Endothelial cell (in vitro differentiated cells): ENCODE measurements at regions not wholly inside any gene's neighbourhood (a gene's known extent, or its start where the extent isn't known, plus 50 kb on each side); places are given as distances from the start of the nearest gene placed in this dataset.

Experiments
- DNase-seq: peaks from one replicate; pipeline ENCODE4 v3.0.0; 2021; ENCODE audit warnings: low spot score
- H3K27ac Mint-ChIP-seq: one replicate; pipeline ENCODE4 v1.8.0; 2021; ENCODE audit warnings: mixed read lengths, inconsistent platforms; ENCODE audit not compliant: unreplicated experiment
- H3K27me3 Mint-ChIP-seq: one replicate; pipeline ENCODE4 v1.8.0; 2021; ENCODE audit warnings: mild to moderate bottlenecking, moderate library complexity, mixed read lengths, inconsistent platforms; ENCODE audit not compliant: unreplicated experiment
- H3K36me3 Mint-ChIP-seq: one replicate; pipeline ENCODE4 v1.8.0; 2021; ENCODE audit warnings: mild to moderate bottlenecking, low read depth, mixed read lengths, inconsistent platforms; ENCODE audit not compliant: unreplicated experiment
- H3K4me1 Mint-ChIP-seq: one replicate; pipeline ENCODE4 v1.8.0; 2021; ENCODE audit warnings: mild to moderate bottlenecking, mixed read lengths, inconsistent platforms; ENCODE audit not compliant: unreplicated experiment
- H3K4me3 Mint-ChIP-seq: one replicate; pipeline ENCODE4 v1.8.0; 2021; ENCODE audit warnings: mild to moderate bottlenecking, mixed read lengths, inconsistent platforms; ENCODE audit not compliant: unreplicated experiment
- H3K9me3 Mint-ChIP-seq: one replicate; pipeline ENCODE4 v1.8.0; 2021; ENCODE audit warnings: mixed read lengths, inconsistent platforms; ENCODE audit not compliant: unreplicated experiment
- CTCF ChIP-seq: fragments of 200-600 bp; sonication (generic); IDR thresholded peaks from one replicate; pipeline ENCODE4 v1.5.0; 2021; ENCODE audit warnings: antibody characterized with exemption; ENCODE audit not compliant: unreplicated experiment

DNA sequence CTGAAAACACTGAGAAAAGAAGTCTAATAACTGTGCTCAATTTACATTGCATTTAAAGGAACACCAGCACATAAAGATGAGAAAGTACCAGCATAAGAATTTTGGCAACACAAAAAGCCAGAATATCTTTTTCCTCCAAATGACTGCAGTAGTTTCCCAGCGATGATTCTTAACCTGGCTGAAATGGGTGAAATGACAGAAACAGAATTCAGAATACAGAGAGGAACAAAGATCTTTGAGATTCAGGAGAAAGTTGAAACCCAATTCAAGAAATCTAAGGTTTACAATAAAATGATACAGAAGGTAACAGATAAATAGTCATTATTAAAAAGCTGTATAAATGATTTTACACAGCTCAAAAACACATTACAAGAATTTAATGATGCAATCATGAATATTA is 197.0 kb upstream of the EYS start:
- no peaks in the 10 kb centered on the region for H3K9me3 Mint-ChIP-seq
- H3K27me3 Mint-ChIP-seq = no peaks in the 10 kb centered on the region
- TF ChIP-seq CTCF = no peak
- no peaks in the 10 kb centered on the region for H3K4me1 Mint-ChIP-seq
- H3K27ac Mint-ChIP-seq = no peak overlapping the region
- no peak for DNase-seq
- no peak overlapping the region for H3K4me3 Mint-ChIP-seq
- H3K36me3 Mint-ChIP-seq = no peaks in the 10 kb centered on the region

DNA sequence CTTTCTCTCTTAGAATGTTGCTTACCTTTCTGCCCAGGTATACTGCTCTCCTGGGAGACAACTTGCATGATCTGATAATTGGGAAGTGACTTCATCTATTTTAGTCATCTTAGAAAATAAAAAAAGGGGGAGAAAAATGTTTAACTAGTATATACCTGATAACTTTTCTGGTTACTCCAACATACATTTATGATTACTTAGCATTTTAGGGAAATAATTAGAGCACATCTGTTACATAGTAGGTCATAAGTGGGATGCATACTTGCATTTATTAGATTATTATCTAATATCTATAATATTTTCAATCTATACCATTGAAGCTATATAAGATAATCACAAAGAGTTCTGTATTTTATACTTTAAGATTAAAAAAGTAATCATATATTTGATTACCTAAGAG is 193.9 kb upstream of the EYS start:
- no peak for TF ChIP-seq CTCF
- no peak for DNase-seq
- Mint-ChIP-seq H3K27me3 (no peaks in the 10 kb centered on the region), H3K4me1 (no peaks in the 10 kb centered on the region), H3K36me3 (no peaks in the 10 kb centered on the region), H3K4me3 (no peak overlapping the region), H3K27ac (no peak overlapping the region), H3K9me3 (peaks cover 3% of the 10 kb centered on the region)

DNA sequence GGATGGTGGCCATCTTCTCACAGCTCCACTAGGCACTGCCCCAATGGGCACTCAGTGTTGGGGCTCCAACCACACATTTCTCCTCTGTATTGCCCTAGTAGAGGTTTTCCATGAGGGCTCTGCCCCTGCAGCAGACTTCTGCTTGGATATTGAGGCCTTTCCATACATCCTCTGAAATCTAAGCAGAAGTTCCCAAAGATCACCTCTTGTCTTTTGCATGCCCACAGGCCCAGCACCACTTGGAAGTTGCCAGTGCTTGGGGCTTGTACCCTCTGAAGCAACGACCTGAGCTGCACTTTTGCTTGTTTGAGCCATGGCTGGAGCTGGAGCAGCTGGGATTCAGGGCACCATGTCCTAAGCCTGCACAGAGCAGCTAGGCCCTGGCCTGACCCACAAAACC is 189.1 kb upstream of the EYS start:
- no peak for DNase-seq
- Mint-ChIP-seq H3K4me3 (no peak overlapping the region), H3K27me3 (no peaks in the 10 kb centered on the region), H3K4me1 (no peaks in the 10 kb centered on the region), H3K36me3 (peaks cover 4% of the 10 kb centered on the region), H3K27ac (no peak overlapping the region), H3K9me3 (peaks cover 3% of the 10 kb centered on the region)
- no peak for TF ChIP-seq CTCF

GRCh38 chr6:65876668-65877067 is 169.6 kb upstream of the EYS start:
- H3K9me3 Mint-ChIP-seq = no peaks in the 10 kb centered on the region
- no peaks in the 10 kb centered on the region for H3K4me1 Mint-ChIP-seq
- no peaks in the 10 kb centered on the region for H3K27me3 Mint-ChIP-seq
- no peak overlapping the region for H3K27ac Mint-ChIP-seq
- no peaks in the 10 kb centered on the region for H3K36me3 Mint-ChIP-seq
- no peak for DNase-seq
- H3K4me3 Mint-ChIP-seq = no peak overlapping the region
- TF ChIP-seq CTCF = no peak

GRCh38 chr6:65852369-65852852 is 145.4 kb upstream of the EYS start:
- H3K9me3 Mint-ChIP-seq = no peaks in the 10 kb centered on the region
- no peaks in the 10 kb centered on the region for H3K36me3 Mint-ChIP-seq
- DNase-seq = no peak
- no peak overlapping the region for H3K4me3 Mint-ChIP-seq
- no peaks in the 10 kb centered on the region for H3K27me3 Mint-ChIP-seq
- no peak overlapping the region for H3K27ac Mint-ChIP-seq
- no peaks in the 10 kb centered on the region for H3K4me1 Mint-ChIP-seq
- no peak for TF ChIP-seq CTCF
